ENCODE measurements at regions not wholly inside any gene's neighbourhood (a gene's known extent, or its start where the extent isn't known, plus 50 kb on each side); places are given as distances from the start of the nearest gene placed in this dataset.

DNA sequence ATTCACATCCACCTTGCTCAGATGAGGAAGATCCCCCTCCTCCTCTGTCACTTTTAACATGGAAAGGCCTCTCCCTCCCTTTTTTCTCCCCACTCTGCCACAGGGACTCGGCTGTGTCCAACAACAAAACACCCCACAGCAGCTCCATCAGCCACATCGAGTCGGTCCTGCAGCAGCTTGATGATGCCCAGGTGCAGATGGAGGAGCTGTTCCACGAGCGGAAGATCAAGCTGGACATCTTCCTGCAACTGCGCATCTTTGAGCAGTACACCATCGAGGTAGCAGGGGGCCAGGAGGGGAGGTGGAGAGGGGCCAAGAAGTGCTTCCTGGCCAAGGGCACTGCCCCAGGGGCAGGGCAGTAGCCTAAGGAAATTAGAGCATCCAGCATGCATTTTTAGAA lies 331.7 kb upstream of the UMPS start:
- DNase-seq (ENCODE audit: low read depth, low spot score) = no peak
- Histone ChIP-seq H3K27me3 (ENCODE audit: insufficient read depth, insufficient read length) (no peaks in the 10 kb centered on the region), H3K9ac (ENCODE audit: insufficient read length, low read depth) (no peak overlapping the region), H3K4me3 (ENCODE audit: insufficient read length, low read depth) (no peak overlapping the region), H3K4me1 (ENCODE audit: insufficient read depth, insufficient read length) (no peaks in the 10 kb centered on the region), H3K36me3 (ENCODE audit: insufficient read depth, insufficient read length, low read length) (no peaks in the 10 kb centered on the region), H3K9me3 (ENCODE audit: insufficient read depth, low read length) (no peaks in the 10 kb centered on the region)
- TF ChIP-seq SUZ12 (IDR thresholded peaks at IDR 0.05; ENCODE audit: extremely low read depth, insufficient read depth, insufficient read length) = no peak
- no peak for TF ChIP-seq YY1 (IDR thresholded peaks at IDR 0.05; ENCODE audit: insufficient read depth, insufficient read length)
- no peak for TF ChIP-seq ZNF274 (IDR thresholded peaks at IDR 0.05; ENCODE audit: low read depth, low read length)

DNA sequence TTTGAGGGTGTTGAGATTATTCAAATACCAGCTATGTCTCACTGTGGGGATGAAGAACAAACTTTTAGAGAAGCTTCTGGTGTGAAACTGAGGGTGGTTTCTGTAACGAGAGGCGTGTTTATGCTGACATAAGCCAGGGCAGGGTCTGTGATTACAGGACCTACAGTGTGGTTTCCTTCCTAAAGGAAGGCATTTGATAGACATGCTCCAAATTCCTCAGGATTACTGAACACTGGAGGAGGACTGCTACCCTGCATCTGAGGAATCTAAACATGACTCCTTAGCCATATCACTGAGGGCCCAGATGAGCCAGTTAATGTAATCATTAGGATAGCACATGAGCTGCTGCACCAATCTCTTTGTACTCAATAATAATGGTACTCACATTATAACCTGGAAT lies 328.4 kb upstream of the UMPS start:
- no peak for DNase-seq (ENCODE audit: low read depth, low spot score)
- no peak for TF ChIP-seq YY1 (IDR thresholded peaks at IDR 0.05; ENCODE audit: insufficient read depth, insufficient read length)
- no peak for TF ChIP-seq SUZ12 (IDR thresholded peaks at IDR 0.05; ENCODE audit: extremely low read depth, insufficient read depth, insufficient read length)
- TF ChIP-seq ZNF274 (IDR thresholded peaks at IDR 0.05; ENCODE audit: low read depth, low read length) = no peak
- no peak overlapping the region for H3K4me3 ChIP-seq (ENCODE audit: insufficient read length, low read depth)
- H3K36me3 ChIP-seq (ENCODE audit: insufficient read depth, insufficient read length, low read length) = no peaks in the 10 kb centered on the region
- no peaks in the 10 kb centered on the region for H3K27me3 ChIP-seq (ENCODE audit: insufficient read depth, insufficient read length)
- H3K9ac ChIP-seq (ENCODE audit: insufficient read length, low read depth) = no peak overlapping the region
- no peaks in the 10 kb centered on the region for H3K4me1 ChIP-seq (ENCODE audit: insufficient read depth, insufficient read length)
- no peaks in the 10 kb centered on the region for H3K9me3 ChIP-seq (ENCODE audit: insufficient read depth, low read length)

DNA sequence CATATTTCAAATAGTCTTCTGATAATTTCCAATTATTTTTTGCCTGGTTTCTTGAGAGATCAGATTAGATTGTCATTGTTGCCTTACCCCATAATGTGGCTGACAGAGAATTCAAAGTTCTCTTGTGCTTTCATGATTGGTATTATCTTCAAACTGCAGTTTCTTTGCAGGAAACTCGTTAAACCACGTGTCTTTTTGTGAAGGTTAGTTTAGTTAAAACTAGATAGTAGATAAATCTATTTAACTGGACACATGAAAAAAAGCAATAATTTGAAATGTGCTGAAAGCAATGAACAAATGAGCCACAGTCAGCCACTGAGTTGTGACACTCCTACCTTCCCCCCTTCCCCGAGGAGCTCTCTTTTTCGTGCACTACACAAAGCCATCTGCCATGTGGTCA lies 327.5 kb upstream of the UMPS start:
- no peaks in the 10 kb centered on the region for H3K36me3 ChIP-seq (ENCODE audit: insufficient read depth, insufficient read length, low read length)
- H3K27me3 ChIP-seq (ENCODE audit: insufficient read depth, insufficient read length) = no peaks in the 10 kb centered on the region
- H3K9ac ChIP-seq (ENCODE audit: insufficient read length, low read depth) = no peak overlapping the region
- DNase-seq (ENCODE audit: low read depth, low spot score) = no peak
- TF ChIP-seq ZNF274 (IDR thresholded peaks at IDR 0.05; ENCODE audit: low read depth, low read length) (no peak), YY1 (IDR thresholded peaks at IDR 0.05; ENCODE audit: insufficient read depth, insufficient read length) (no peak), SUZ12 (IDR thresholded peaks at IDR 0.05; ENCODE audit: extremely low read depth, insufficient read depth, insufficient read length) (no peak)
- H3K9me3 ChIP-seq (ENCODE audit: insufficient read depth, low read length) = no peaks in the 10 kb centered on the region
- no peak overlapping the region for H3K4me3 ChIP-seq (ENCODE audit: insufficient read length, low read depth)
- no peaks in the 10 kb centered on the region for H3K4me1 ChIP-seq (ENCODE audit: insufficient read depth, insufficient read length)

DNA sequence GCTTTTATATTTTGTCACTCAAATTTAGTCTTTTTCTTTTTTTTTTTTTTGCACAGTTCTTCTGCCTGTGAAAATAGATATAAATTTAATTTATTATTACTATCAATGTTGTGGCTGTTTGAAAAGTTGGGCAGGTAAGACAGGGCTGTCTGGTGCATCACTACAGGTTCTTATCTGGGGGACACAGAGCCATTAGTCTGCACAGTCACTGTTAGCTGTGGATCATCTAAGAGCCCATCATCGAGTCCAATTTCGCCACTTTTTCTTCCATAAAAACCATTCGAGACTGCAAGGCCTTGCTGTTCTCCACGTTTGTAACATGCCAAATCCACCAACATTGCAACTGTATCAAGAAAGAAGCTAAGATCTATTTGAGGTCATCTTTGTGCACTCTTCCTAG lies 325.6 kb upstream of the UMPS start:
- Histone ChIP-seq H3K36me3 (ENCODE audit: insufficient read depth, insufficient read length, low read length) (no peaks in the 10 kb centered on the region), H3K4me1 (ENCODE audit: insufficient read depth, insufficient read length) (no peaks in the 10 kb centered on the region), H3K9ac (ENCODE audit: insufficient read length, low read depth) (no peak overlapping the region), H3K4me3 (ENCODE audit: insufficient read length, low read depth) (no peak overlapping the region), H3K9me3 (ENCODE audit: insufficient read depth, low read length) (no peaks in the 10 kb centered on the region), H3K27me3 (ENCODE audit: insufficient read depth, insufficient read length) (no peaks in the 10 kb centered on the region)
- no peak for DNase-seq (ENCODE audit: low read depth, low spot score)
- TF ChIP-seq YY1 (IDR thresholded peaks at IDR 0.05; ENCODE audit: insufficient read depth, insufficient read length) = no peak
- TF ChIP-seq SUZ12 (IDR thresholded peaks at IDR 0.05; ENCODE audit: extremely low read depth, insufficient read depth, insufficient read length) = no peak
- TF ChIP-seq ZNF274 (IDR thresholded peaks at IDR 0.05; ENCODE audit: low read depth, low read length) = no peak

DNA sequence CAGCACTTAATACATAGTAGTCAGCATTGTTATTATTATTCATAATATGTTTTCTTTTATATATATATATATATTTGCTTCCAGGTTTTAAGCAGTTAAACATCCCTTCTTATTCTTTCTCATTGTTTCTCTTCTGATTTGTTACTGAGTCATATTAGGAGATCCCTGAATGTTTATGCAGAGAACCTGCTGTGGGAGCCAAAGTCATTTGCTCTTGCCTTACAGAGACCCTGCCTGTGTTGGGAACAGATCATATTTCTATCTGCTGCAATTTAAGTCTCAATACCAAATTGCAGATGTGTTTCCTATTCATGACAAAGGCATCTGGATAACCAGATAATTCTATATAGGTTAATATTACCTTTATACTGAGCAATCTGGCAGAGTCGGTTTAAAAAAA lies 323.0 kb upstream of the UMPS start:
- Histone ChIP-seq H3K36me3 (ENCODE audit: insufficient read depth, insufficient read length, low read length) (no peaks in the 10 kb centered on the region), H3K9ac (ENCODE audit: insufficient read length, low read depth) (no peak overlapping the region), H3K4me1 (ENCODE audit: insufficient read depth, insufficient read length) (no peaks in the 10 kb centered on the region), H3K9me3 (ENCODE audit: insufficient read depth, low read length) (no peaks in the 10 kb centered on the region), H3K27me3 (ENCODE audit: insufficient read depth, insufficient read length) (no peaks in the 10 kb centered on the region), H3K4me3 (ENCODE audit: insufficient read length, low read depth) (no peak overlapping the region)
- TF ChIP-seq YY1 (IDR thresholded peaks at IDR 0.05; ENCODE audit: insufficient read depth, insufficient read length) (no peak), SUZ12 (IDR thresholded peaks at IDR 0.05; ENCODE audit: extremely low read depth, insufficient read depth, insufficient read length) (no peak), ZNF274 (IDR thresholded peaks at IDR 0.05; ENCODE audit: low read depth, low read length) (no peak)
- DNase-seq (ENCODE audit: low read depth, low spot score) = no peak

DNA sequence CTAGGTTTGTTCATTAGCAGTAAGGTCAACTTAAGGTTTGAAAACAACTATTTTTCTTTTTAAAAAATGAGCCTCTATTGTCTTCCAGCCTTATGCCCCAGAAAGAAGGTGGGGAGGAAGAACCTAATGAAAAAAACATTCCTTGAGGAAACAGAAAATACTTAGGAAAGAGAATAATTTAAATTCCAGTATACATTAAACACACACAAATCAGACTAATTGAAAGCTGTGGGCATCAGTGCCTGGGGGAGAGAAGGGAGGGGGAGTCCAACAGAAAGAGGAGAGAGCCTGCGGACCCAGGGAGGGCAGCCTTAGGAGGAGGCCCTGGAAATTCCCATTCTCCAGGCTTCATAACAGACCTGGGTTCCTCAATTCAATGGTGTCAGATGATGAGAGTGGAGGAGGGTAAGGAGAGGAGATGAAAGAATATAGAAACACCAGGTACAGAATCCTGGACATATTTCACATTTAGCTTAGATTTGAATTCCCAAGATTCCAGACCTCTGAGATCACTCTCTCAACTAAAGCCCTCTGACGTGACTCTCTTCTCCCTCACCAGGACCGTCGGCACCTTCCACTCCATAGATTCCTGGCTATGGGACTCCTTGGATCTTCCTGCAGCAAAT lies 320.5 kb upstream of the UMPS start:
- no peaks in the 10 kb centered on the region for H3K27me3 ChIP-seq (ENCODE audit: insufficient read depth, insufficient read length)
- no peak overlapping the region for H3K9ac ChIP-seq (ENCODE audit: insufficient read length, low read depth)
- no peak for DNase-seq (ENCODE audit: low read depth, low spot score)
- no peaks in the 10 kb centered on the region for H3K4me1 ChIP-seq (ENCODE audit: insufficient read depth, insufficient read length)
- peaks cover 2% of the 10 kb centered on the region for H3K36me3 ChIP-seq (ENCODE audit: insufficient read depth, insufficient read length, low read length)
- H3K9me3 ChIP-seq (ENCODE audit: insufficient read depth, low read length) = no peaks in the 10 kb centered on the region
- no peak overlapping the region for H3K4me3 ChIP-seq (ENCODE audit: insufficient read length, low read depth)
- TF ChIP-seq YY1 (IDR thresholded peaks at IDR 0.05; ENCODE audit: insufficient read depth, insufficient read length) (no peak), ZNF274 (IDR thresholded peaks at IDR 0.05; ENCODE audit: low read depth, low read length) (no peak), SUZ12 (IDR thresholded peaks at IDR 0.05; ENCODE audit: extremely low read depth, insufficient read depth, insufficient read length) (no peak)

DNA sequence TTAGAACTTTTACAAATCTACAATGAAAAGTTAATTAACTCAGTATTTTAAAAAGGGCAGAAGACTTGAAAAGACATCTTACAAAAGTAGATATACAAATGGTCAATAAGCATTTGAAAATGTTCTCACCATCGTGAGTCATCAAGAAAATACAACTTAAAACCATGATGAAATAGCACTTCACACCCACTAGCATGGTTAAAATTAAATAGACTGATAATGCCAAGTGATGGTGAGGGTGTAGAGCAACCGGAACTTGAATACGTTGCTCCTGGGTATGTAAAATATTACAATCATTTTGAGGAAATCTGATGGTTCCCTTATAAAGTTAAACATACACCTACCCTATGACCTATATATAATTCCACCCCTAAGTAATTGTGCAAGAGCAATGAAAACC lies 319.8 kb upstream of the UMPS start:
- Histone ChIP-seq H3K4me1 (ENCODE audit: insufficient read depth, insufficient read length) (no peaks in the 10 kb centered on the region), H3K36me3 (ENCODE audit: insufficient read depth, insufficient read length, low read length) (peaks cover 2% of the 10 kb centered on the region), H3K27me3 (ENCODE audit: insufficient read depth, insufficient read length) (no peaks in the 10 kb centered on the region), H3K9ac (ENCODE audit: insufficient read length, low read depth) (no peak overlapping the region), H3K9me3 (ENCODE audit: insufficient read depth, low read length) (no peaks in the 10 kb centered on the region), H3K4me3 (ENCODE audit: insufficient read length, low read depth) (no peak overlapping the region)
- no peak for DNase-seq (ENCODE audit: low read depth, low spot score)
- no peak for TF ChIP-seq YY1 (IDR thresholded peaks at IDR 0.05; ENCODE audit: insufficient read depth, insufficient read length)
